Peyer's patch (tissue), 4 donors: ENCODE measurements at regions not wholly inside any gene's neighbourhood (a gene's known extent, or its start where the extent isn't known, plus 50 kb on each side); places are given as distances from the start of the nearest gene placed in this dataset.

Source experiments
- CTCF ChIP-seq, 6 experiments: fragments of 450-650 bp in 4 of 6; fragments of 200-600 bp in 2 of 6; sonication (generic) in 1 of 6; IDR thresholded peaks; one replicate each; pipeline ENCODE4 v1.5.1; 2017 to 2019; ENCODE audit warnings: antibody characterized with exemption in 6 of 6, mild to moderate bottlenecking in 3 of 6, moderate library complexity in 1 of 6
- POLR2A ChIP-seq, 2 donors: fragments of 450-650 bp; IDR thresholded peaks; one replicate each; pipeline ENCODE4 v1.5.1; 2017; ENCODE audit warnings: antibody characterized with exemption in 2 of 2, mild to moderate bottlenecking in 2 of 2, moderate library complexity in 2 of 2

GRCh38 chr10:128301051-128301450, 174.8 kb upstream of the MKI67 start:
- TF ChIP-seq CTCF (IDR thresholded peaks at IDR 0.05) = no peak
- TF ChIP-seq POLR2A (IDR thresholded peaks at IDR 0.05) = no peak
